ENCODE measurements at regions not wholly inside any gene's neighbourhood (a gene's known extent, or its start where the extent isn't known, plus 50 kb on each side); places are given as distances from the start of the nearest gene placed in this dataset.

DNA sequence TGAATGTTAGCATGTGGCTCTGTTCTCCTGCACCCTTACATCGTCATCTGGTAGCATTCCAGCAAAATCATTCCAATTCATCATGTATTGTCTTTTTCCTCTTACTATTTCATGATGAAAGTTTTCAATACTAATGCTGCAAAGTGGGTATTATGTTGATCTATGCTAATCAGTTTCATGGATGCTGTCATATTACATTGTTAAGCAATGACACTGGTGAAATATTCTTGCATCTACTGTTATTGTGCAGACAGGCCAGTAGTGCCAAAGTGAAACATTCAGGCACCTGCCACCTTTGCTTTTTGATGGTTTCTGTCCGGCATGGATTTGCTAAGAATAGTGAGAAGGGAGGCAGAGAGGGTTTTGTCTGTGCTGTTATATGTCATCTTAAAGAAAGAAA lies 76.1 kb upstream of the SMIM21 start:
- DNase-seq (ENCODE audit: low spot score): no peak
- no peaks in the 10 kb centered on the region for H3K27me3 Mint-ChIP-seq (ENCODE audit: low read depth)
- no peaks in the 10 kb centered on the region for H3K9me3 Mint-ChIP-seq (ENCODE audit: low read depth)
- TF ChIP-seq CTCF (IDR thresholded peaks at IDR 0.05): no peak
- peaks cover 2% of the 10 kb centered on the region for H3K4me1 Mint-ChIP-seq (ENCODE audit: low read depth)
- H3K27ac Mint-ChIP-seq (ENCODE audit: unreplicated experiment): no peak overlapping the region
- no peak overlapping the region for H3K4me3 Mint-ChIP-seq (ENCODE audit: unreplicated experiment)
- no peaks in the 10 kb centered on the region for H3K36me3 Mint-ChIP-seq (ENCODE audit: low read depth)

DNA sequence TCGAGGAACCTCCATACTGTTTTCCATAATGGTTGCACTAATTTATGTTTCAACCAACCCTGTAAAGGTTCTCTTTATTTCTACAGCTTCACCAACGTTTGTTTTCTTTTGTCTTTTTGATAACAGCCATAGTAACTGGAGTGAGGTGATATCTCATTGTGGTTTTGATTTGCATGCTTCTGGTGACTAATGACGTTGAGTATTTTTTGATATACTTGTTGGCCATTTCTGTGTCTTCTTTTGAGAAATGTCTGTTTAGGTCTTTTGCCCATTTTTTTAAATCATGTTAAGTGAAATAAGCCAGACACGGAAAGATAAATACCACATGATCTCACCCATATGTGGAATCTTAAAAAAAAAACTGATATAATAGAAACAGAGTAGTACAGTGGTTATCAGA lies 74.8 kb upstream of the SMIM21 start:
- DNase-seq (ENCODE audit: low spot score): no peak
- no peaks in the 10 kb centered on the region for H3K9me3 Mint-ChIP-seq (ENCODE audit: low read depth)
- no peak overlapping the region for H3K27ac Mint-ChIP-seq (ENCODE audit: unreplicated experiment)
- no peaks in the 10 kb centered on the region for H3K4me1 Mint-ChIP-seq (ENCODE audit: low read depth)
- TF ChIP-seq CTCF (IDR thresholded peaks at IDR 0.05): no peak
- no peaks in the 10 kb centered on the region for H3K36me3 Mint-ChIP-seq (ENCODE audit: low read depth)
- H3K4me3 Mint-ChIP-seq (ENCODE audit: unreplicated experiment): no peak overlapping the region
- no peaks in the 10 kb centered on the region for H3K27me3 Mint-ChIP-seq (ENCODE audit: low read depth)

DNA sequence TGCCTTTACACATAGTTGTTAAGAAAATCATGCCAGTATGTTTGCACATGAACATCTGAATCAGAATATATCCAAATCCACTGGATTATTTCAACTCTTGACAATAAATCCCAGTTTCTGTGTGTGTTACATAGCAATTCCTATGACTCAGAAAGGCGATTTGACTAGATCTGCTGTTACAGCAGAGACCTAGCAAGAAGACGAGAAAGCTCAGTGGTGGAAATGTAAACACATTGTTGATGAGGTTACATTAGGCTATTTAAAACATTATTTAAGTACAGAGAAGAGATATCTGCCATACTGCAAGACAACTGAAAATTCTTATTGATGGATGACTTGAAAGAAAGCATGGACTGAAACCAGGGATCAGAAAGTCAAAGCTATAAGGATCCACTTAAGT lies 73.0 kb upstream of the SMIM21 start:
- no peak for TF ChIP-seq CTCF (IDR thresholded peaks at IDR 0.05)
- H3K36me3 Mint-ChIP-seq (ENCODE audit: low read depth): no peaks in the 10 kb centered on the region
- H3K4me3 Mint-ChIP-seq (ENCODE audit: unreplicated experiment): no peak overlapping the region
- no peak for DNase-seq (ENCODE audit: low spot score)
- H3K27ac Mint-ChIP-seq (ENCODE audit: unreplicated experiment): no peak overlapping the region
- no peaks in the 10 kb centered on the region for H3K9me3 Mint-ChIP-seq (ENCODE audit: low read depth)
- no peaks in the 10 kb centered on the region for H3K4me1 Mint-ChIP-seq (ENCODE audit: low read depth)
- H3K27me3 Mint-ChIP-seq (ENCODE audit: low read depth): no peaks in the 10 kb centered on the region

DNA sequence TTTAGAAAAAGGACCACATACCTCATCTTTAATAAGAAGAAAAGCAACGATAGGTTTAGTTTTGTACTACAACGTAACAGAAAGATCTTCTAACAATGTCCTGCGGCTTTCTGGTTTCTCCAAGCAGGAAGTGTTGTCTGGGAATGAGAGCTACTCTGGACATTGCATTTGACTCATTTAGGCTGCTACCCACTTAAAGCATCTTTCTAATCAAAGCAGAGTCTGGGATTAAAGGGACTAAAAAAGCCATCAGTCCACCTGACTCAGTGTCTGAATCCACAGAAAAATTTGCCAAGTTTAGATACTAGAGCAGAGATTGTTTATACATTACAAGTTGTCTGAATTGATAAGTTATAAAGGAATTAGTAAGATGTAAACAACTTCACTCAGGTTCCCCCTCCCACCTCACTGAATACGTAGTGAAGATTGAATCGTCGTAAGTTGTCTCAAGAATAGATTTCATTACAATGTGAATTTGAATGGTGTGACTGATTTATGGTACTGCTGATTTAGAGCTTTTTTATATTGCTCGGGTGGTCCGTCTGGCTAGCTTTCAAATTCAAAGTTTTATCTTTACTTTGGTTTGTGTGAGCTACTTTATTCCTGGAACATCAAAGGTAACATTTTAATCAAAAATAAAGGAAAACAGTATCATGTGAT lies 70.2 kb upstream of the SMIM21 start:
- no peaks in the 10 kb centered on the region for H3K9me3 Mint-ChIP-seq (ENCODE audit: low read depth)
- H3K4me1 Mint-ChIP-seq (ENCODE audit: low read depth): peaks cover 5% of the 10 kb centered on the region
- TF ChIP-seq CTCF (IDR thresholded peaks at IDR 0.05): no peak
- DNase-seq (ENCODE audit: low spot score): no peak
- no peak overlapping the region for H3K4me3 Mint-ChIP-seq (ENCODE audit: unreplicated experiment)
- no peak overlapping the region for H3K27ac Mint-ChIP-seq (ENCODE audit: unreplicated experiment)
- H3K36me3 Mint-ChIP-seq (ENCODE audit: low read depth): no peaks in the 10 kb centered on the region
- H3K27me3 Mint-ChIP-seq (ENCODE audit: low read depth): no peaks in the 10 kb centered on the region

DNA sequence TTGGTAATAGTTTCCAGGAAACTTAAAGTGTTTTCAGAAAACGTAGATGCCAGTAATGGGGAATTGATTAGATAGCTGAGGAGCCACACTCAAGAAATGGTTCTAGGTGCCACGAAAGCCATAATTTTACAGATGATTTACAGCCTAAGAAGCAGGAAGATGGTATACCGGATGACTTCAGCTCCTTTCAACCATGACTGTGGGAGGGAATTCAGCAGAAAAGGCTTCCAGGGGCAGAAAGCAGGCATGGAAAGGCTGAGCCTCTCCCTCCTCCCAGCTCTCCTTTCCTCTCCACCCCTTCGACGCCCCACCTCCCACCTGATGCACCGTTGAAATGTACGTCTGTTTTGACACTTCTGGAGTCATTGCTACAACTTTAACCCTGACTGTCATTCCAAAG lies 68.6 kb upstream of the SMIM21 start:
- no peaks in the 10 kb centered on the region for H3K9me3 Mint-ChIP-seq (ENCODE audit: low read depth)
- no peak for TF ChIP-seq CTCF (IDR thresholded peaks at IDR 0.05)
- H3K27me3 Mint-ChIP-seq (ENCODE audit: low read depth): no peaks in the 10 kb centered on the region
- no peak overlapping the region for H3K27ac Mint-ChIP-seq (ENCODE audit: unreplicated experiment)
- H3K36me3 Mint-ChIP-seq (ENCODE audit: low read depth): no peaks in the 10 kb centered on the region
- no peak overlapping the region for H3K4me3 Mint-ChIP-seq (ENCODE audit: unreplicated experiment)
- H3K4me1 Mint-ChIP-seq (ENCODE audit: low read depth): peaks cover 11% of the 10 kb centered on the region
- no peak for DNase-seq (ENCODE audit: low spot score)
